HepG2 (cell line): ENCODE measurements at regions not wholly inside any gene's neighbourhood (a gene's known extent, or its start where the extent isn't known, plus 50 kb on each side); places are given as distances from the start of the nearest gene placed in this dataset.

Experiments
- ATAC-seq: fragments of 200-7000 bp; cut with Tn5 transposase; 3 replicates; pipeline ENCODE4 v1.9.1; 2020; ENCODE audit warnings: mild to moderate bottlenecking, moderate library complexity
- BruUV-seq: library from RNA; stranded (reverse); fragments of 400-500 nt; replicated peaks from 2 replicates; lab custom pipeline; 2021; lab: Mats Ljungman, UMichigan
- CTCF ChIA-PET: fragments of 300-600 bp; formaldehyde crosslinking; extraction: SDS; loops from one replicate; lab custom pipeline; 2021; ENCODE audit warnings: low total read pairs, inconsistent platforms, low intra/inter-chr PET ratio; lab: Yijun Ruan, JAX
- POLR2A ChIA-PET: fragments of 350-600 bp; sonication (Branson Sonifier 250); formaldehyde crosslinking; loops from one replicate; lab custom pipeline; 2020; ENCODE audit warnings: antibody characterized with exemption, inconsistent platforms; lab: Yijun Ruan, JAX
- DNase-seq: peaks from one replicate; pipeline ENCODE4 v3.0.0-alpha.2; 2015; ENCODE audit warnings: low spot score
- FAIRE-seq: peaks from 3 replicates; lab custom pipeline; 2011; peaks lifted over from hg19 to GRCh38; lab: Jason Lieb, UNC
- H2AFZ ChIP-seq: one replicate; pipeline ENCODE4 v1.6.1; 2011; ENCODE audit warnings: low read length, inconsistent platforms
- H3K27ac ChIP-seq: fragments of 300-600 bp; 3 replicates; pipeline ENCODE4 v1.8.0; 2011; ENCODE audit warnings: mixed run types, mild to moderate bottlenecking, mixed read lengths, low read length, inconsistent platforms; ENCODE audit not compliant: insufficient read depth; ENCODE audit errors: extremely low read length
- H3K27me3 ChIP-seq, 2 experiments: fragments of 200-600 bp in 1 of 2; 2 replicates in 1 of 2; 3 replicates in 1 of 2; pipeline versions ENCODE4 v1.6.0 to v1.8.0; 2011; ENCODE audit warnings: low read length in 2 of 2, mild to moderate bottlenecking in 2 of 2, moderate library complexity in 2 of 2, inconsistent platforms in 1 of 2; ENCODE audit not compliant: insufficient read depth in 2 of 2, control insufficient read depth in 1 of 2
- H3K36me3 ChIP-seq, 2 experiments: fragments of 200-600 bp in 1 of 2; replicated peaks in 1 of 2; 2 replicates in 1 of 2; 3 replicates in 1 of 2; pipeline versions ENCODE4 v1.5.1 to v1.8.0; 2011; ENCODE audit warnings: low read length in 2 of 2, inconsistent platforms in 1 of 2; ENCODE audit not compliant: insufficient read depth in 2 of 2, control insufficient read depth in 1 of 2
- H3K4me1 ChIP-seq: 2 replicates; pipeline ENCODE4 v1.5.1; 2012; ENCODE audit warnings: low read length, inconsistent platforms; ENCODE audit not compliant: insufficient read depth
- H3K4me2 ChIP-seq: 2 replicates; pipeline ENCODE4 v1.6.0; 2011; ENCODE audit warnings: low read depth, low read length, inconsistent platforms
- H3K4me3 ChIP-seq, 3 experiments: fragments of 200-600 bp in 1 of 3; sonication (generic), shearing (Covaris generic) in 1 of 3; replicated peaks in 1 of 3; 2 replicates each; pipeline ENCODE4 v1.5.1; 2011 to 2016; ENCODE audit warnings: low read length in 3 of 3, inconsistent platforms in 2 of 3, low read depth in 2 of 3, mild to moderate bottlenecking in 2 of 3, control low read depth in 1 of 3, mixed read lengths in 1 of 3; ENCODE audit not compliant: insufficient read depth in 1 of 3
- H3K79me2 ChIP-seq: one replicate; pipeline ENCODE4 v1.6.1; 2011; ENCODE audit warnings: low read length, inconsistent platforms; ENCODE audit not compliant: insufficient read depth
- H3K9ac ChIP-seq: 2 replicates; pipeline ENCODE4 v1.6.0; 2011; ENCODE audit warnings: mild to moderate bottlenecking, low read depth, low read length, inconsistent platforms; ENCODE audit not compliant: insufficient read depth
- H3K9me3 ChIP-seq: 2 replicates; pipeline ENCODE4 v1.5.1; 2012; ENCODE audit warnings: mild to moderate bottlenecking, low read length
- H4K20me1 ChIP-seq: 2 replicates; pipeline ENCODE4 v1.6.0; 2011; ENCODE audit warnings: inconsistent platforms, mild to moderate bottlenecking, low read length, moderate library complexity; ENCODE audit not compliant: insufficient read depth
- HIVEP1 ChIP-seq: sonication (generic); formaldehyde crosslinking; IDR thresholded peaks from 2 replicates; pipeline ENCODE4 v1.4.0; 2020; ENCODE audit warnings: mild to moderate bottlenecking, missing genetic modification reagents
- KDM2A ChIP-seq: sonication (generic); formaldehyde crosslinking; IDR thresholded peaks from 2 replicates; pipeline ENCODE4 v1.4.0; 2020; ENCODE audit warnings: low read depth, missing genetic modification reagents, borderline replicate concordance
- NONO ChIP-seq, 2 experiments: fragments of 450-650 bp in 1 of 2; sonication (generic) in 1 of 2; formaldehyde crosslinking in 1 of 2; IDR thresholded peaks in 1 of 2; conservative IDR thresholded peaks in 1 of 2; 2 replicates each; pipeline versions ENCODE4 v1.6.1 to v1.8.0; 2017 to 2022; ENCODE audit warnings: mild to moderate bottlenecking in 1 of 2, missing genetic modification reagents in 1 of 2, moderate library complexity in 1 of 2
- NR2F1 ChIP-seq, 2 experiments: fragments of 450-650 bp in 1 of 2; formaldehyde crosslinking in 1 of 2; IDR thresholded peaks; 2 replicates each; pipeline versions ENCODE4 v1.5.0 to v1.6.1; 2016 to 2020; ENCODE audit warnings: mild to moderate bottlenecking in 1 of 2, missing compliant biosample characterization in 1 of 2, missing genetic modification reagents in 1 of 2, moderate library complexity in 1 of 2
- RNF2 ChIP-seq: fragments of 450-650 bp; conservative IDR thresholded peaks from 2 replicates; pipeline ENCODE4 v1.6.1; 2016; ENCODE audit warnings: low read depth
- RXRA ChIP-seq: sonication (generic); formaldehyde crosslinking; IDR thresholded peaks from 2 replicates; pipeline ENCODE4 v1.5.1; 2020; ENCODE audit warnings: missing genetic modification reagents
- THAP11 ChIP-seq: IDR thresholded peaks from 2 replicates; pipeline ENCODE4 v1.6.1; 2016; ENCODE audit warnings: missing biosample characterization, missing genetic modification reagents
- ZMYM4 ChIP-seq: sonication (generic); formaldehyde crosslinking; IDR thresholded peaks from 2 replicates; pipeline ENCODE4 v1.8.1; 2023; ENCODE audit warnings: mild to moderate bottlenecking, missing genetic modification reagents
- ZNF260 ChIP-seq: sonication (generic); formaldehyde crosslinking; IDR thresholded peaks from 2 replicates; pipeline ENCODE4 v1.4.0; 2020; ENCODE audit warnings: missing genetic modification reagents, low read depth, mild to moderate bottlenecking, borderline replicate concordance
- ZNF569 ChIP-seq: sonication (generic); formaldehyde crosslinking; IDR thresholded peaks from 2 replicates; pipeline ENCODE4 v1.5.0; 2020; ENCODE audit warnings: mild to moderate bottlenecking, missing genetic modification reagents, moderate library complexity, borderline replicate concordance
- ZNF670 ChIP-seq: sonication (generic); formaldehyde crosslinking; IDR thresholded peaks from 2 replicates; pipeline ENCODE4 v1.8.0; 2022; ENCODE audit warnings: mild to moderate bottlenecking, missing genetic modification reagents, borderline replicate concordance
- WGBS: methylation state at CpG from one replicate; pipeline ENCODE4 v1.1.6; 2017; ENCODE audit warnings: low lambda C conversion rate; 5-methylcytosine and 5-hydroxymethylcytosine counted together
- in situ Hi-C: cut with HindIII; loops from 2 replicates; pipeline ENCODE4 v1.10.0; 2017; ENCODE audit warnings: low pct_unique_long_range_greater_than_20kb; ENCODE audit not compliant: extremely low pct_ligation_motif_present
- intact Hi-C: fragments of 100-400 bp; cut with micrococcal nuclease; formaldehyde crosslinking; loops from one replicate; pipeline ENCODE4 v1.10.0; 2022; ENCODE audit not compliant: unreplicated experiment
- TF ChIP-seq, protein P1 (sequence below): sonication (generic); formaldehyde crosslinking; IDR thresholded peaks from 2 replicates; pipeline ENCODE4 v1.9.0; 2021; ENCODE audit warnings: missing genetic modification reagents, borderline replicate concordance
- TF ChIP-seq, protein P2 (sequence below): sonication (generic); formaldehyde crosslinking; conservative IDR thresholded peaks from 2 replicates; pipeline ENCODE4 v1.4.0; 2020; ENCODE audit warnings: missing genetic modification reagents
- TF ChIP-seq, protein P3 (sequence below): IDR thresholded peaks from 2 replicates; pipeline ENCODE4 v1.6.1; 2016

DNA sequence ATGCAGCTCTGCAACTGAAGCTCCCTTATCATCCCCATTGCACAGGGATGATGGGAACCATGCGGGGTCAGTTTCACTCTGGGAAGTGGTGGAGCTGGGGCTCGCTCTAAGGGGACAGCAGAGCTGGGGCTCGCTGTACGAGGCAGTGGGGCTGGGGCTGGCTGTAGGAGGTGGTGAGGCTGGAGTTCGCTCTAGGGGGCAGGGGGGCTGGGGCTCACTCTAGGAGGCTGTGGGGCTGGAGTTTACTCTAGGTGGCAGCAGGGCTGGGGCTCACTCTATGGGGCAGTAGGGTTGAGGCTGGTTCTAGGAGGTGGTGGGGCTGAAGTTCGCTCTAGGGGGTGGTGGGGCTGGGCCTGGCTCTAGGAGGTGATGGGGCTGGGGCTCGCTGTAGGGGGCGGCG lies 99.1 kb downstream of the UQCRFS1 start:
- Histone ChIP-seq H3K79me2 (no peaks in the 10 kb centered on the region), H3K27me3 (no peaks in the 10 kb centered on the region), H3K4me1 (no peaks in the 10 kb centered on the region), H3K9ac (no peak overlapping the region), H3K9me3 (no peaks in the 10 kb centered on the region), H2AFZ (no peak overlapping the region), H3K4me3 (no peak overlapping the region), H3K36me3 (no peaks in the 10 kb centered on the region), H3K4me2 (no peak overlapping the region), H3K27ac (no peak overlapping the region), H4K20me1 (no peaks in the 10 kb centered on the region)
- no peak for FAIRE-seq
- no peak for DNase-seq
- ChIA-PET CTCF (no interaction called here), POLR2A (no interaction called here)
- WGBS, result 29% methylated on average over 5 of the region's 9 CpGs
- ATAC-seq, result no peak
- no peak for TF ChIP-seq KDM2A
- no peak for TF ChIP-seq ZNF569 (CRISPR knock-in tag)
- no peak for TF ChIP-seq RNF2
- TF ChIP-seq ZNF260, result no peak
- in situ Hi-C loops (no loop called here), intact Hi-C loops (no loop called here)
- BruUV-seq, result no TSS peak

DNA sequence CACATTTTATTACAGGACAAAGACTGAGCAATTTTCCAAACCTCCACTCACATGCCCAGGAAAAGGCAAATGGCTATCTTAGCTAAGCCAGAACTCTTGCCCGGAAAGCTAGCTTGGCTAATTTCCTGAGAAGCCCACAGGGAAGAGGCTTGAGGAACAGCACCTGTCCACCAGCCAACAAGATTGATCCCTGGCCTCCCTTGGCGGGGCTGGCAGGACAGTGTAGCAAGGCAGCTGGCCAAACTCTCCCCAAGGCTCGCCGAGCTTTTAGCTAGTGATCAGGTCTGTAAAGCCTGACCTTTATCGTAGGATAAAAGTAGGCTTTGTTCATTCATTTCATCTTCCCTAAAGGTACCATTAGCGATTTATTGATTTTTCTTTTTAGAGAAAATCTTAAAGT lies 101.4 kb downstream of the UQCRFS1 start:
- H3K4me1 ChIP-seq, result no peaks in the 10 kb centered on the region
- H3K9ac ChIP-seq, result no peak overlapping the region
- 44% methylated on average over 5 of the region's 6 CpGs for WGBS
- no peak for FAIRE-seq
- TF ChIP-seq THAP11 (CRISPR knock-in tag) (no peak), NONO (IDR thresholded peaks at IDR 0.05) (no peak), NONO (CRISPR knock-in tag; conservative IDR thresholded peaks at IDR 0.05) (no peak), RXRA (CRISPR knock-in tag) (no peak), HIVEP1 (CRISPR knock-in tag) (no peak), ZNF670 (CRISPR knock-in tag) (no peak), ZMYM4 (CRISPR knock-in tag) (no peak), NR2F1 (CRISPR knock-in tag; IDR thresholded peaks at IDR 0.05) (no peak)
- TF ChIP-seq, protein P1, sequence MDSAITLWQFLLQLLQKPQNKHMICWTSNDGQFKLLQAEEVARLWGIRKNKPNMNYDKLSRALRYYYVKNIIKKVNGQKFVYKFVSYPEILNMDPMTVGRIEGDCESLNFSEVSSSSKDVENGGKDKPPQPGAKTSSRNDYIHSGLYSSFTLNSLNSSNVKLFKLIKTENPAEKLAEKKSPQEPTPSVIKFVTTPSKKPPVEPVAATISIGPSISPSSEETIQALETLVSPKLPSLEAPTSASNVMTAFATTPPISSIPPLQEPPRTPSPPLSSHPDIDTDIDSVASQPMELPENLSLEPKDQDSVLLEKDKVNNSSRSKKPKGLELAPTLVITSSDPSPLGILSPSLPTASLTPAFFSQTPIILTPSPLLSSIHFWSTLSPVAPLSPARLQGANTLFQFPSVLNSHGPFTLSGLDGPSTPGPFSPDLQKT (CRISPR knock-in tag), result no peak
- TF ChIP-seq, protein P2, sequence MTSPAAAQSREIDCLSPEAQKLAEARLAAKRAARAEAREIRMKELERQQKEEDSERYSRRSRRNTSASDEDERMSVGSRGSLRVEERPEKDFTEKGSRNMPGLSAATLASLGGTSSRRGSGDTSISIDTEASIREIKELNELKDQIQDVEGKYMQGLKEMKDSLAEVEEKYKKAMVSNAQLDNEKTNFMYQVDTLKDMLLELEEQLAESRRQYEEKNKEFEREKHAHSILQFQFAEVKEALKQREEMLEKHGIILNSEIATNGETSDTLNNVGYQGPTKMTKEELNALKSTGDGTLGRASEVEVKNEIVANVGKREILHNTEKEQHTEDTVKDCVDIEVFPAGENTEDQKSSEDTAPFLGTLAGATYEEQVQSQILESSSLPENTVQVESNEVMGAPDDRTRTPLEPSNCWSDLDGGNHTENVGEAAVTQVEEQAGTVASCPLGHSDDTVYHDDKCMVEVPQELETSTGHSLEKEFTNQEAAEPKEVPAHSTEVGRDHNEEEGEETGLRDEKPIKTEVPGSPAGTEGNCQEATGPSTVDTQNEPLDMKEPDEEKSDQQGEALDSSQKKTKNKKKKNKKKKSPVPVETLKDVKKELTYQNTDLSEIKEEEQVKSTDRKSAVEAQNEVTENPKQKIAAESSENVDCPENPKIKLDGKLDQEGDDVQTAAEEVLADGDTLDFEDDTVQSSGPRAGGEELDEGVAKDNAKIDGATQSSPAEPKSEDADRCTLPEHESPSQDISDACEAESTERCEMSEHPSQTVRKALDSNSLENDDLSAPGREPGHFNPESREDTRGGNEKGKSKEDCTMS, result no peak
- TF ChIP-seq, protein P3, sequence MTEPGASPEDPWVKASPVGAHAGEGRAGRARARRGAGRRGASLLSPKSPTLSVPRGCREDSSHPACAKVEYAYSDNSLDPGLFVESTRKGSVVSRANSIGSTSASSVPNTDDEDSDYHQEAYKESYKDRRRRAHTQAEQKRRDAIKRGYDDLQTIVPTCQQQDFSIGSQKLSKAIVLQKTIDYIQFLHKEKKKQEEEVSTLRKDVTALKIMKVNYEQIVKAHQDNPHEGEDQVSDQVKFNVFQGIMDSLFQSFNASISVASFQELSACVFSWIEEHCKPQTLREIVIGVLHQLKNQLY (CRISPR knock-in tag), result no peak
- no peak overlapping the region for H3K4me3 ChIP-seq
- H3K27me3 ChIP-seq, result no peaks in the 10 kb centered on the region
- H3K79me2 ChIP-seq, result no peaks in the 10 kb centered on the region
- DNase-seq, result no peak
- no peak overlapping the region for H3K4me2 ChIP-seq
- POLR2A ChIA-PET, result no interaction called here
- BruUV-seq, result no TSS peak
- H4K20me1 ChIP-seq, result no peaks in the 10 kb centered on the region
- no peaks in the 10 kb centered on the region for H3K9me3 ChIP-seq
- in situ Hi-C loops, result no loop called here
- no peak for ATAC-seq
- H3K36me3 ChIP-seq, result no peaks in the 10 kb centered on the region
- CTCF ChIA-PET, result no interaction called here
- intact Hi-C loops, result no loop called here
- no peak overlapping the region for H3K27ac ChIP-seq
- H2AFZ ChIP-seq, result no peak overlapping the region
